Right renal pelvis (tissue), 4 donors: ENCODE measurements at regions not wholly inside any gene's neighbourhood (a gene's known extent, or its start where the extent isn't known, plus 50 kb on each side); places are given as distances from the start of the nearest gene placed in this dataset.

Source experiments
- DNase-seq, 4 donors: peaks; one replicate each; pipeline ENCODE4 v3.0.0-alpha.2; 2013; ENCODE audit warnings: low read depth in 4 of 4, low spot score in 3 of 4, missing footprints in 1 of 4

DNA sequence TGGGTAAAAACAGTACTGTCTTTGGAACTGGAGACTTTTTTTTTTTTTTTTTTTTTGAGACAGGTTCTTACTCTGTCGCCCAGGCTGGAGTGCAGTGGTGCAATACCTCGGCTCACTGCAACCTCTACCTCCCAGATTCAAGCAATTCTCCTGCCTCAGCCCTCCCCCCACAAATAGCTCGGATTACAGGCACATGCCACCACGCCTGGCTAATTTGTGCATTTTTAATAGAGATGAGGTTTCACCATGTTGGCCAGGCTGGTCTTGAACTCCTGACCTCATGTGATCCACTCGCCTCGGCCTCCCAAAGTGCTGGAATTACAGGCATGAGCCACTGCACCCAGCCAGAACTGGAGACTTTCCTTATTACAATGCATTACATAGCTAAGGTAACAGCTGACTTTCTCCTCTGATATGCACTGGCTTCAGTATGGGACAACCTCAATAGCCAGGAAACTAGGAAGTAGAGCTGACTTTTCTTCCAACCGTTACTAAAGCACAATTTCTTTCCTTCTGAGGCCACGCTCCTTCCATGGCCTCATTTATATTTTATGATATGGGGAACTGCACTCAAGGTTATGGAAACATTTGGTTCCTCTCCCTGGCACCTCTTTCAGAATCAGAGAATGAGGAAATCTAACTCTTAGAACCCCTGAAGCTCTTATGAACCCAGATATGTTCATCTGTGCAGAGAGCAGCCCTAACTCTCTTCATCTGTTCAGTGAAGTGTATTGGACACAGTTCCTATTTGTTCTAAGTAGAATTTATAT lies 53.5 kb upstream of the FAM9B start:
- DNase-seq = peak in 3 of 4 donors; percentile 3 to 20 (median 19)

DNA sequence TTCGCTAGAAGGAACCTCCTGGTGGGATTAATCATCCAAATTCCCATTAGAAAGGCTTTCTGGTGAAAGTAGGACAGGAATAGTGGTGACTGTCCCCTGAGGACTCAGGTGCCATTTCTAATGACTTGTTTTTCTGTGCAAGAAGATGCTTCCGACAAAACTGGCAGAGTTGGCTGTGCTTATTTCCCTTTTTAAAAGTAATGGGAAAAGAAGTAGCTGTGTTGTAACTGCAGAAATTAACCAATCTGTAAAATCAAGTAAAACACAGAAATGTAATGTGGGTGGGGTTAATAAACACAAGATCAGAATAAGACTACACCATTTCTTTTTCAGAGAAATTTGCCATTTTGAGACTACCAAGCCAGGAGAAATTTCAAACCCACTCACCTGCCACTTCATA lies 55.0 kb upstream of the FAM9B start:
- no peak for DNase-seq

DNA sequence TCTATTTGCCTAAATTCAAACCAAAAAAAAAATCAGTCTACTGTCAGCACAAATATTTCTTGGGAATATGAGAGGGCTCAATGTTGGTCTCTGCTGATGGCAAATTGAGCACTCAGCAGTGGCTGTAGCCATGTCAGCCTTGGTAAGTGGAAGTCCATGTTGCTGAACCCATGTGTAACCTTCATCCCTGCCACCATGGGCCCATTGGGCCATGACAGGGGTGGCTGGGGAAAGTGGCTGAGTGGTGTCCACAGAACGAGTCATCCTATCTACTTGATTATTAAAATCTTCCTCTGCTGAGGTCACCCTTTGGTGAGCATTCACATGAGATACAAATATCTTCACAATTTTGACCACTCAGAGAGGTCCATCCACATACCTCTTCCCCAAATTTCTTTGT lies 56.8 kb upstream of the FAM9B start:
- no peak for DNase-seq

DNA sequence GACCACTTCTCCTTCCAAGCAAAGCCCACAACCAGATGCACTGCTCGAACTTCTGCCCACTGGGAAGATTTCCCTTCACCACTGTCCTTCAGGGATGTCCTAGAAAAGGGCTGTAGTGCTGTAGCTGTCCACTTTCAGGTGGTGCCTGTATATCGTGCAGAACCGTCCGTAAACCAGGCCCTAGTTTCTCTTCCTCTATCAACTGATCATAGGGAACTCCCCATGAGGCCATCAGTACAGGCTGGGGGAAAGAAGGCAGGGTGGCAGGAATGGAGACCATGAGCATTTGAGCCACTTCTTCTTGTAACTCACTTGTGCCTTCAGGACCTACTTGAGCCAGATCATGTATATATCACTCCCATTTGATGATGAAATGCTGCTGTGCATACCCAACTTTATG lies 57.3 kb upstream of the FAM9B start:
- no peak for DNase-seq

DNA sequence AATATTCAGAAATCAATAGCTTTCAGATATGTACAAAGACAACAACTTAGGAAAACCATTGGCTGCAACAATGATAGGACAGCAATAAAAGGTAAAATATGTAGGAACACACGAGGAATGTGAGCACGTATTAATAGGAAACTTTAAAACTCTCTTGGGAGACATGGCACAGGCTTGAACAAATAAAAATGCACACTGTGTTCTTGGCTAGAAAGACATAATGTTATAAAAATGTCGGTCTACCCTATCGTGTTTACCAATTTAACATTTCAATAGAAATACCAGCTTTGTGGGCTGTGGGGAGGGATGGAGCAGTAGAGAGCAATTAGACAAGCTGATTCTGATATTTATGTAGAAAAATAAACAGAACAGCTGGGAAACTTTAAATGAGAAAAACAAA lies 69.0 kb upstream of the FAM9B start:
- no peak for DNase-seq

DNA sequence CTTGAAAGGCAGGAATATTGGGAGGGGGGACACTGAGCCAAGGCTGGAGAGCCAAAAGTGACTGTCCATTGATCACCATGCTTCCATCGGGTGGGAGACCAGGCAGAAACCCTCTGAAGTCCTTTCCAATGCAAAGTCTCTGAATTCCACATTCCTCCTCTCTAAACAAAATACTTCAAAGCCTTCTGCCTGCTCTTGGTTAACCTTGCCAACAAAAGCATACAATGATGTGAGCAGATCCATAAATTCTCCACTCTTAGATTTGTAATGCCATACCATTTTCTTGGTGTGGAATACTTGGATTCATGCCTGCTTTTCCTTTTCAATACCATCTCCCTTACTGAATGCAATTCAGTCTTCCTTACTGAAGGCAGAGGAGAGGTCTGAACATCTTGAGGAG lies 74.1 kb upstream of the FAM9B start:
- DNase-seq = no peak

DNA sequence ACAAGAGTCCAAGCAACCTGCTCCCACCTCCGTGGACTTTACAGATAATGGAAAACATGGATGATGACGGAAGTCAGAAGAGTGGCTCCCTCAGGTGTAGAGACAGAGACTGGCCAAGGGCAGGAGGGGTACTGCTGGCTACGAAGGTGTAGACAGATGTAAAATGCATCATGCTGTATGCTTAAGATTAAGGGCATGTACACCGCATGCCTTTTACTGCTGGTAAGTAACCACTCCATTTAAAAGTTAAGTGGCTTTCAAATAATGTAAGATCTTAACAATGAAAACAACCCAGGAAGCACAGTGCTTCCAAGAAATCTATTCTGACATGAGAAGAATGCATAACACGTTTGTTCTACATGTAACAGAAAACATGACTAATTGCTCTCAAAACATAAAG lies 76.9 kb upstream of the FAM9B start:
- DNase-seq = no peak

DNA sequence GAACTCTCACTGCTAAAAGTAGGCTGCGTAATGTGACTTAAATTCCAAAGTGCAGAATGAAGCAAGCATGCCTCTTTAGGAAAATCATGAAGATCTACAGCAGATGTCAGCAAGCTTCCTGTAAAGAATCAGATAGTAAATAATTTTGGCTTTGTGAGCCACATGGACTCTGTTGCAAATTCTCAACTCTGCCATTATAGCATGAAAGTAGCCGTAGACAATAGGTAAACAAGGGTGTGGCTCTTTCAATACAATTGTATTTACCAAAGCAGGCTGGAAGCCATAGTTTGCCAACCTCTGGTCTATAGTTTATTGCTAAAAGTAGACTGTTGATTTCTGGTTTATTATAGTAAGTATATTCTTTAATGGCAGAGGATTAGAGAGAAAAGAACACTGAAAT lies 80.3 kb upstream of the FAM9B start:
- no peak for DNase-seq

DNA sequence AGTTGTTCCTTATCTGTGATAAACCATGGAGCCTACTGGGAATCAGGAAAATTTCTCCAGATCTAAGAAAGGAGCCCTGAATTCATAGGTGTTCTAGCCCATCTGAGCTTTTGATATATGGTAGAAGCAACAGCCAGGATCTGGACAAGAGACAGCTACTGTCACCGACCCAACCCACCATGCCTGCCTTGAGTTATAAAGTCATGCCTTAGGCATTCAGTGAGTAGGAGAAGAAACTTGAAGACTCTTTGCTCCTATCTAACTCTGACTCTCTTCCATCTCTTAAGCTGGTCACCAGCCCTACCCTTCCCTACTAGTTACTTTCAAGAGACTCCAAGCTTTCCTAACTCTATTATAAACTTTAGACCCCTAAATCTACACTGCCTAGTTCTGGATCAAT lies 83.9 kb upstream of the FAM9B start:
- DNase-seq = no peak

DNA sequence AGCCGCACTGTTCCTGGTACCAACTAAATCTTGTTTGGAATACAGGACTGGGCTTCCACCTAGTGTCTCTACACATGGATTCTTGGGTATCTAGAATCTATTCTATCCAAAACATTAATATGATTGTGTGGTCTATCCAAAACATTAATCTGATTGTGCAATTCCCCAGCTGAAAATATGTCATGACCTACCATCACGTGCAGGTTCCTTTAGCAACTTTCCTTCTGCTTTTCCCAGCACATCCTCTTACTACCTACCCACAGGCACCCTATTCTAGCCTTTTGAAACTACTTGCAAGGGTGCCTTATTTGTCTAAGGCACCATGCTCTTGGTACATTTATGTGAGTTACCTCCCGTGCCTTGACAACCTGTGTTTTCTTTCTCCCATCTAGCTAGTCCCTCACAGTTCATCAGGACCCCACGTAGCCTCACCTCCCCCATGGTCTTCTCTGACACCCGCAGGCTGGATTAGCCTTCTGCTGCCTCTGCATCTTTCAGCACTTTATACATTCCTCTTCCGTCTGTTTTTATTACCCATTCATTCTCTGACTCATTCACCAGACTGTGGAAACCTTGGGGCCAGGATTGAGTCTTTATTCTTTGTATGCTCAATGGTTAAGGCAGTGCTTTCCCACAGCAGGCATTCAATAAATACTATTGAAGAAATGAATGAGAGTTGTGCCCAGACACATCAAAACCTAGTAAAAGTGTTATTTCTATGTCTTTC lies 88.8 kb upstream of the FAM9B start:
- DNase-seq = no peak

DNA sequence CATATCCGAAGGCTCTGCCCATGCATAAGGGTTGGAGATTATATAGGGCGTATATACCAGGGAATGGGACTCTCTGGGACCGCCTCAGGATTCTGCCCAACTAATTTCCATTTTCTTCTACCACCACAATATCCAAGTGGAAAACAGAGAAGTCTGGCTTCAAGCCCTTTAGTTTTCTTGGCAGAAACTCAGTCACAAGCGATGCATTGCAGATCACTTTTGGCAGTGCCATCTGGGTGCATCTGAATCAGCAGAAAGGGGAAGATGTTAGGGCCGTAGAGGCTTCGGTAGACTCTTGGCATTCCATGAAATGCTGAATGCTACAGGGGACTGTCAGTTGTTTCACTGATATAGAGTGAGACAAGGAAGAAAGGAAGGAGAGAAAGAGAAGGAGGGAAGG lies 94.1 kb upstream of the FAM9B start:
- no peak for DNase-seq

DNA sequence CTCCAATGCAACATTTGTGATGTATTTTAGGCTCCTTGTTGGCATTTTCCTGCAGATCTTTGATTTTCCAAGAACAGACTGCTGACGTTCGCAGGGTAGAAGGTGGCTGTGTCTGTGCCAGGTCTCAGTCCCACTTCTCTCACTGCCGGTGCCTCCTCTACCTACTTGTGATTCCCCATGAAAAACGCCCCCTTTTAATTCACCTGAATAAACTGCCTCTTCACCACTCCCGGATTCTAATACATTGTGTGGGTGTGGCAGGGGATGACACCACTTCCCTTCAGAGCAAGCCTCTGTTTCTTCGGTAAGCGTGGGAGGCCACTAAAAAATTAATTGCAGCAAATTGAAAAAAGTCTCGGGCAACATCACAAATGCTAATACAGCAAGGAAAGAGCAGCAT lies 96.1 kb upstream of the FAM9B start:
- no peak for DNase-seq

DNA sequence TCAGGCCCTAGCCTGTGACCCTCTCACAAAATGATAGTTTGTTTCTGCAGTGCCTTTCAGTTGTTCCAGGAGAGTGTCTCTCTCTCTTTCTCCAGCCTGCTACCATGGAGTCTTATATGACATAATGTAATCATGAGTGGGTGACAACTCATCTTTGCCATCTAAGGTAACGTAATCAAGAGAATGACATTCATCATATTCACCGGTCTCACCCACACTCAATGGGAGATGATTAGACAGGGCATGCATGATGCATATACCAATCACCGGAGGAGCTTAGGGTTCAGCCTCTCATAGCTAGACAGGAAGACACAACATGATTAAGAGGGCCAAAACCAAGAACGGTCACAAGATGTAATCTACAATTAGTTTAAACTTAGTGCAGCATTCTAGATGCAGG lies 97.1 kb upstream of the FAM9B start:
- no peak for DNase-seq

DNA sequence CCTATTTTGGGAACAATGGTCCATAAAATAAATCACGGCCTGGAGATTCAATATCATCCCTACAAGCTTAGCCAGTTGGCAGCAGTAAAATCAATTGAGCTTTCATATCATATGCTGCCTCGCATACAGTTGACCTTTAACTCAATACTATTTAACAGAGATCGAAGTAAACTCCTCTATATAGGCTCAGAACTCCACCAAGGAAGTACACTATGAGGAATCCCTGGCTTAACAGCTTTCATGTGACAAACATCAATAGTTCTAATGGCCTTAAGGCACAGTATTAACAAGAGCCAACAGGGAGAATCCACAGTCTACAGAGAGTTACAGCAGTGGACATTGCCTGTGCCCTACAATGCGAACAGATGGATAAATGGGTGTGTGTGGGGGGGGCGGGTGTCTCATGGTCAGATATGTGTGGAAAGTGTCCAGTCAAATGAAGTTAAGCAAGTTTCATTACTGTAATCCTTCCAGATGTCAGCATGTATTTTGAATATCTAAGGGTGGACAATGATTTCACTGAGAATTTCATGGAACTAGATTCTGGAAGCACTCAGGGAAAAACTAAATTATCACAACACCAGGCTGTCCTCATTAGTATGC lies 98.2 kb upstream of the FAM9B start:
- DNase-seq = no peak

DNA sequence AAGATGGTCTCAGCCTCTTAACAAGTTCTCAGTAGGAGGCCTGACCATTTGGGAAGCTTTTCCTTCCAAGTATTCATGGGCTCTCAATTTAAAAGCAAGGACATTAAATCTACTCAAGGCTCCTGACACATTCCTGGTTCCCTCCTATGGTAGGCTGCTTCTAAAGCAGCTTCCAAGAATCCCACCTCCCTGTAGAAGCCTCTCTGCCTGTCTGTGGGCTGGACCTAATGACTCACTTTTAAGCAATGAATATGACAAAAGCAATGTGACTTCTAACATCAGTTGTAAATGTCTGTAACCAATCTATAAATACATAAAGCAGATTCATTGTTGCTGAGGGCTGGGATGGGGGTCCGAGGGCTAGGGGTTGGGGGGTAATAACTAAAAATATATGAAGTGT lies 99.5 kb upstream of the FAM9B start:
- DNase-seq = no peak

DNA sequence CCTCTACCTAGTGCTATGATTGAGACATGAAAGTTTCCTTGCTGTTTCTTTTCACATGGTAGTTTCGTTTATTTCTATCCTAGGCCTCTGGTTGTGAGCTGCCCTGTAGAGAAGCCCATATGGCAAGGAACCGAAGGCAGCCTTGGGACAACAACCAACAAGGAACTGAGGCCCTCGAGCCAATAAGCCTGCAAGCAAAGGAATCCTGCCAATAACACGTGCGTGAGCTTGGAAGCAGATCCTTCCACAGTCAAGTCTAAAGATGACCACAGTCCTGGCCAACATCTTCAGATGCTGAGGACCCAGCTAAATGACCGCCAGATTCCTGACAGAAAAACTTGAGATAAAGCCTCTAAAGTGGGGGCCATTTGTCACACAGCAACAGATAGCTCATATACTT lies 100.4 kb upstream of the FAM9B start:
- no peak for DNase-seq

DNA sequence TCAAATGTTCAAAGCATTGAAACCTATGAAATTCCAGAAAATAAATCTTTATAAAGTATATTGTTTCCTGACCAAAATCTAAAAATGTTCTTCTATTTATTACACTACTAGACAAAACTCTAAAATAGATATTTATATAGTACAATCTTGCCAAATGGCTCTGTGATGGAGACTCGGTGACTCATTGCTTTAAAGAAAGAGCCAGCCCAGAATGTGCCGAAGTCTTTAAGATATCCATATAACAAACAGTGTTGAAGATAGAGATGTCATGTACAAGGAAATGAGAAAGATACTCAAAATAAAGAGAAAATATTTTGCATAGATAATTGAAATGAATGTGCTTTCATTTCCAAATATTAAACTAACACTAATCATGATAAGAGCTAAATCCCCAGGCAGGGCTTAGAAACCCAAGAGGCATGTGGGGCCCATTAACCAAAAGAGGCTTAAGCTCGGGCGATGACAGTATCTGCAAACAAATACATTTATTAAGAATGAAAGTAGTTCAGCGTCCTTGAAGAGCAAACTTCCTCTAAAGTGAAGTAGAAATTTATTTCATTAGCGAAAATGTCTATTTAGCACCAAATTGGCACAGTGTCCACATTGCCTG lies 102.1 kb upstream of the FAM9B start:
- DNase-seq = no peak

DNA sequence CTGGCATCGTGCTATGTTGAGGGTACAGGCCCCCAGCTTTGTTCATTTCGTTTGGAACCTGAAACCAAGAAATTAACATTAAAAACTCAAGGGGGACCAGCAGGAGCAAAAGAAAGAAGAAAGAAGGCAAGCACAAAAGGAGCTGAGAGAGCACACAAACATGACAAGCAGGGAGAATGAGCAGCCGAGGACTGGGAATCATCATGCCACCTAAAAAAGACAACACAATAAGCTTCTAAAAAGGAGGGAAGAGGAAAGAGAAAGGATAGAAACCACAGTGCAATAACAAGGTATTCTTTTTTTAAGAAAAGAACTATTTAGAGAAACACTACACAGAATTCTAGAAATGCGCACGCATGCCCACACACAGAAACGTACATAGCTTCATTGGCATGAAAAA lies 103.2 kb upstream of the FAM9B start:
- DNase-seq = no peak

DNA sequence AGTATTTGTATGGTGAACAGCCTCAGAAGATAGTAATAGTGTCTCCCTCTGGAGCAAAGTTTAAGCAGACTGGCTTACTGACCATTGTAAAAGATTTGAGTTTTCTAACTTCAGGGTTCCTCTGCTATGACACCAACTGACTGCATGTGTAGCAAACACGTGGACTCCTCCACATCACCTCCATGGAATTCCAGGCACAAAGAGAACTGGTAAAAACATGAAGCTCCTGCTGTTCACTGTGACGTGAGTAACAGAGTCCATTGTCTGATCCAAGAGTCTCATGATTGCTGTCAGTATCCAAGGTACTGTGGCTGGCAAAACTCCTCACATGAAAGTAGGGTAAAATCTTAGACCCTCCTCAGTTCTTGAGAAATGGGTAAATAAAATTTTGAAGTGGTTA lies 107.6 kb upstream of the FAM9B start:
- no peak for DNase-seq

DNA sequence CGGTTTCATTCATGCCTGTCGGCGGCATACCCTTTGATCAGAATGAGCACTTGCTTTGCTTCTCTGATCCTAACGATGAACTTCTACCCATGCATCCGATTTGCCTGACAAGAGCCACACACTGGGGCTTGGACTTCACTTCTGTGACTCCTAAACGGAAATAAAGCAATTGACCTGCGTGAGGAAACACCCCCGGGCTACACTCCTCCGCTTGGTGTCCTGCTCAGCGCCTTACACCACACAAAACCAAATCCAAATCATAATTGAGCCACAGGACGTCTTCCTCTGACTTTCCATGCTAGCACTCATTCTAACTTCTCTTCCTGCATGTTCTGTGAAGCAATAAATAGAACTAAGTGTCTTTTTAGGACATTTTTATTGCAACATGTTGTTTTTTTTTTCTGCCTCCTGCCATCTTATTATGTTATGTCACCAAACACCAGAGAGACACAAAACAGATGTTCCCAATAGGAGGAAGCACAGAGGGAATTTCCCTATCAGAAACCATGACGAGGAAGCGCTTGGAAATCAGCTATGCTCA lies 110.8 kb upstream of the FAM9B start:
- no peak for DNase-seq

DNA sequence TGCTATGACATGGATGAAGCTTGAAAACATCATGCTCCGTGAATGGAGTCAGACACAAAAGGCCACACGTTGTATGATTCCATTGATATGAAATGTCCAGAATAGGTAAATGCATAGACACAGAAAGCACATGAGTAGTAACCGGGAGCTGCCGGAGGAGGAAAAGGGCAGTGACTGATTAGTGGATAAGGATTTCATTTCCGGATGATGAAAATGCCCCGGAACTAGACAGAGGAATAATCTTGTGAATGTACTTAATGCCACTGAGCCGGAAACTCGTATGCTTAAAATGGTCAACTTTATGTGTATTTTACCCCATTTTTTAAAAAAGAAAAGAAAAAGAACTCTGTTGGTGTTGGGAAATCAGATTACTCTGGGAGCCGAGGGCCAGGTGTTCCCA lies 112.7 kb upstream of the FAM9B start:
- no peak for DNase-seq
